DMS53 treated with DMSO at 0.1 percent for 48 hours (cell line): ENCODE measurements at regions not wholly inside any gene's neighbourhood (a gene's known extent, or its start where the extent isn't known, plus 50 kb on each side); places are given as distances from the start of the nearest gene placed in this dataset.
"Not testable (repeated sequence)": the region's sequence is repeated elsewhere in the genome, so short reads cannot be mapped to it uniquely, and the experiment has no call there.

Source experiments
- DNase-seq: peaks from one replicate; lab custom pipeline; 2025; ENCODE audit not compliant: unreplicated experiment; lab: John Stamatoyannopoulos, UW

DNA sequence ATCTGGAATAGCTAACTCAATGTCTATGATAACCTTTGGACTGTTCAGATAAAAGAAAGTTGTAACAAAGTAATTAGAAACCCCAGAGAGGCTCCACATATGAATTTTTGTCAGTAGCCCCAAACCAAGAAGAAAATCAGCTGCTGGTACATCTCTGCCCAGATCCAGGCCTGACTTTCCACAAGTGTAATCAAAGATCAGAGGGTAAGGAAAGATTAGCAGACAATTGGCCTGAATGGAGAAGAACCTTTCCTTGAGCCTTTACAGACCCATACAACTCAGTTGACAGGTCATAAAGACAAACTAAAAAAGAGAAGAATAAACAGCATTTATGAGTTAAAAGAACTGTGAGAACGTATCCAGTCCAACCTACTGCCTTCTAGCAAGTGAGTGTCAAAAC is 366.7 kb upstream of the PKN2 start:
- DNase-seq: no peak

DNA sequence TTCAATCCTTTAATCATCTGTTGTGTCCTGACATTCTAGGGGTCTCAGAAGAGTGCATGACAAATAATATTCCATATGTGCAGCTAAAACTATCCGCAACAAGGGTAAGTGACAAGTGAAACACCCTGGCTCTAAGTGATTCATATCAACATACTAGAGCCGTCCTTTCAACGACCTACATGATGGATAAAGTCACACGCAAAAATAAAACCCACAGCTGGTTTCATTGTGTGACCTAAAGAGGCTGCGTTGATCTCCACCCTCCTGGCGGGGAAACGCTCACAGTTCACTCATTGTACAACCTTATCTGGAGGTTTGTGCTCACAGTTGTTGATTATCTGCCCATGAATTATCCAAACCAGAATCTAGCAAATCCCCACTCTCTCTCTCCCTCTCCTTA is 365.3 kb upstream of the PKN2 start:
- DNase-seq: no peak

DNA sequence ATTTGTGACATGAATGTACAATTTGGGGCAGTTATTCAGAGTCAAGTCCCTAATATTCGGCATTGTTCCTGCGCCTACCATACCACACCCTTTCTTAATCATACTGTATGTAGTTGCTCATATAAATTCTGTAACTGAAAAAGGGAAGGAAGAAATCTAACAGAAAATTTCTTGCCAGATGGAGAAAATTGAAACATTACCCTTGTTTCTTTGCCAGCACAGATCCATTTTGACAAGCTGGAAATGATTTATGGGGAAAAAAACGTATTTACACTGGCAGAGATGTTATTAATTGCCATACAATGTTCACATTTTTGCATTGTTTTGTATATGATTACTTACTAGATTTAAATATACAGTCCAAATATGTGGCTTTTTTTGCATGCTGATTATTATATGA is 363.8 kb upstream of the PKN2 start:
- DNase-seq: no peak

DNA sequence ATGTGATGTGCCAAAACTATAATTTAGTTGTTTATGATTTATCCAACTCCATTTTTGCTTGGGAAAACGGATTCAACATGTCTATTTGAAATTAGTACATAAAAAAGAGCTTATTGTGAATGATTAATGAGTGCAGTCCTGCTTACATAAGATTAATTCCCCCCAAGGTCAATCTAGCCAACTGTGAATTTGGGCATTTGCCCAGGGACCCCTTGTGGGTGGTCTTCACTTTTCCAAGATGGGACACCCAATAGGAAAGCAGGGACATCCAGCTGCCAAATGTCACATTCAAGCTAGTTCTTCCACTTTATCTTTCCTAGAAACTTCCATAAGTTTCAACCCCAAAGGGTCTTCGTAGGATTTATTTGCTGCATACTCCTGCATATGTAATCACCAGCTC is 362.4 kb upstream of the PKN2 start:
- no peak for DNase-seq

DNA sequence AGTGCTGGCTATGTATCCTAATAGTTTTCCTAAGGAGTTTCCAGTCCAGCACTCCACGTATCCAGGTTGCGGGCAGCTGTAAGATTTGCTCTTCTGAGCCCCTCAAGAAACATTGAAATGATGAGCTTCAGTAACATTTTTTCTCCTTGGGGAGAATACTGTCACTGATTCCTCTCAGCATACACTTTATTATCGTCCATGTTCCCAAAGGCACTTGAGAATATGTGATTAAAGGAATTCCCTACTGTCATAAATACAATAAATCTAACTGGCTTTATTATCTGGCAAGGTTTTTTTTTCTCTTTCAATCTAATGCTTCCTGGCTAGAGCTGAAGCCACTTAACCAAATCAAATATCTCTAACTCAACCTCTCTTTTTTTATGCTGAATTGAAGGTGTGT is 359.2 kb upstream of the PKN2 start:
- no peak for DNase-seq

DNA sequence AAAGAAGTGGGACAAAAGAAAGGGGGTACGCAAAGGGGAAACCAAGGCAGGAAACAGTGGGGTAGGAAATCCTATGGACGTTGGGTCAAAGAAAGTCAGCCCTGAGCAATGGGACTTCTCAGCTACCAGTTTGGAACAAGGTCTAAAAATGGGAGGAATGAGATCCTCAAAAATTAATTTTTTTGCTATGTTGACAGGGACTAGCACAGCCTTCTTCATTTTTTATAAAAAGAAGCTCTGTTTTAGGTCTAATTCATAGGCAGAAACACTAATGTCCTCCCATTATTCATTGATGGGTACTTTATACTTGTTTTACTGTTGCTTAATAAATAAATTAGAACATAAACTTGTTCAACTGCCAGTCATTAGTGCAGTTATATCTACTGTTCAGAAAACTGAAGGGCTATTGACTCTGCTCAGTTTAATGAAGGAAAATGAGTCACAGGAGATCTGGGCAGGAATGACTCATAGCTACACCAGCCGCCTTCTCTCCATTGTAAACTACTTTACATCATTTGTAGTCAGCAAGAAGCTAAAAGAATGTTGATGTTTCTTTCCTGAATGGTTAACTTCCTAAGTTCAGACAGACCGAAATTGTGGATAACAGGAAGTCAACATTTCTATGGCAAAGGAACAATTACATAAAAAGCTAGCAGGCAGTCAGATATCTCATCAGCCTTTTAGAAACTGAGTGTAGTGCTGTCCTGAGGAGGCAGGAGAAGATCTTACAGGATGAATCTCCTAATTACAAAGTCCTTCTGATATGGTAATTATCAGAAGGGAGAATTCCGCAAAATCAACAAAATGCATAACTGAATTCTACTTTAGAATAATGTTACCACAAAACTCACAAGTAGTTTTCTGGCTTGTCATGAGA is 356.4 kb upstream of the PKN2 start:
- peak; percentile 92 for DNase-seq

DNA sequence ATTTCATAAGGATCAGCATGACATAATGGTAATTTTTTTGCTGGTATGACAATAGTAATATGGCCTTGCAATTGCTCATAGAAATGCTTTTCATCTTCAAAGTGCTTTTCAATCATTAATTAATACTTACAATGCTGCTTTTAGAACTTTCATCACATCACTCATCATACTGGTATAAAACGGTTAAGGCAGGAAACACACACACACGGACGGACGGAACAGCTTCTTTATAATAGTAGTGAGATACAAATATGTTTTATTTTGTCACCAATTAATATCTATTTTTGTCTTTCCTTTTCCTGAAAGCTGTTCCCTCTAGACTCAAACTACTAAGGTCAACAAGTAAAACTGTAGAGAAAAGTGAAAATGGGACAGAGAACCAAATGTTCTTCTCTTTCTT is 353.9 kb upstream of the PKN2 start:
- DNase-seq: no peak

DNA sequence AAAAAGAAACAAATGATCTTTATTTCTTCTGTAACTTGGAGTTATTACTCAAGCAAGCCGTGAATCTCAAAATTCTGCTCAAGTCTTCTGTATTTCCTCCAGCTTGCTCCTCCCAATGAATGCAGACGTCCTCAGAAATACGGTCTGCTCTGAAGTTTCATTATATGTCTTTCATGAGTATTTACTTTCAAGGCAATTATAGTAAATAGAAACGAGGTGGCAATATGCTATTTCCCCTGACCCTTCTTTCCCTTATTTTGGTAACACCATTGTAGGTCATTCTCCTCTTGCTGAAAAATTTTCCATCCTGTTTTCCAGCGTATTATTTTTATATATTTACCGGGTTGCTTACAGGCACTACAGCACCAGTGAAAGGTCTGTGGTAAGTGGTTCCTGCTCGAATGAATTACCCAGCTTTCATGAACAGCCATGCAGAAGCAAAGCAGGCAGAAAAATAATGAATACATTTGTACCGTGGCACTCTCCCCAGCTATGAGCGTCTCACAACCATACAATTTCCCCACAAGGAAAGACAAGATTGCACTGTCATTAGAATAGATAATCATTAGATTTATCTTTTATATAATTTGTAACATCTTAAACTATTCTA is 350.9 kb upstream of the PKN2 start:
- no peak for DNase-seq

DNA sequence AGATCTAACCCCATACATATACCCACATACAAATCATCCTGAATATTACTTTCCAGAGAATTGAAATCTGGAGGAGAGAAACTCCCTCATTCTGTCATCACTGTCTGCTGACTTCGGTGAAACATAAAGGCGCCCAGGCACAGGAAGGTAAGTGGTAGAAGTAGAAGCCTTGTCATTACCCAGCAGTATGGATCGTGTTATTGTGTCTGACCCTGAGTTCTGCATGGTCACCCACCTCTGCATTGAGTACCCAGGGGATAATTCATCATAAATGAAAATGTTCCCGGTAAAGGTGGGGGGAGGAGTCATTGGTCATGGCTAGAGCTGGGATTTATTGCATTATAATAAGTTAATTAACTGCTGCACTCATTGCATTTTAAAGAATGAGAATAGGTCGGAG is 342.6 kb upstream of the PKN2 start:
- no peak for DNase-seq

DNA sequence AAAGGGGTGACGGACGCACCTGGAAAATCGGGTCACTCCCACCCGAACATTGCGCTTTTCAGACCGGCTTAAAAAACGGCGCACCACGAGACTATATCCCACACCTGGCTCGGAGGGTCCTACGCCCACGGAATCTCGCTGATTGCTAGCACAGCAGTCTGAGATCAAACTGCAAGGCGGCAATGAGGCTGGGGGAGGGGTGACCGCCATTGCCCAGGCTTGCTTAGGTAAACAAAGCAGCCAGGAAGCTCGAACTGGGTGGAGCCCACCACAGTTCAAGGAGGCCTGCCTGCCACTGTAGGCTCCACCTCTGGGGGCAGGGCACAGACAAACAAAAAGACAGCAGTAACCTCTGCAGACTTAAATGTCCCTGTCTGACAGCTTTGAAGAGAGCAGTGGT is 342.0 kb upstream of the PKN2 start:
- not testable (repeated sequence) for DNase-seq

DNA sequence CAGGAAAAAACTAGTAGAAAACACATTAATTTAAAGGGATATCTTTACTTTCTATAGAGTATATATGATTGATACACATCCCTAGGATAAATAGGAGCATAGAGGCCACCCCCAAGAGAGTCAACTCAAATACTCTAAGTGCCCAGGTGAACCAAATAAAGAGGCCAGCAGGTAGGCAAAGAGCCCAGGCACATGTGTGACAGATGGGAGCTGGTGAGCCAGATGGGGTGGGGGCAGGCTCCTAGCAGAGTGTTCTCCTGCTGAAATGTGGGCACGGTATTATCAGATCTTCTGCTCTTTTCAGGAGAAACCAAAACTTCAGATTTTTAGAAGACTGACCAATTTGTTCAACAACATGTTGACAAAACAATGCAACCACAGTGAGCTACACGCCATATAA is 333.4 kb upstream of the PKN2 start:
- no peak for DNase-seq

DNA sequence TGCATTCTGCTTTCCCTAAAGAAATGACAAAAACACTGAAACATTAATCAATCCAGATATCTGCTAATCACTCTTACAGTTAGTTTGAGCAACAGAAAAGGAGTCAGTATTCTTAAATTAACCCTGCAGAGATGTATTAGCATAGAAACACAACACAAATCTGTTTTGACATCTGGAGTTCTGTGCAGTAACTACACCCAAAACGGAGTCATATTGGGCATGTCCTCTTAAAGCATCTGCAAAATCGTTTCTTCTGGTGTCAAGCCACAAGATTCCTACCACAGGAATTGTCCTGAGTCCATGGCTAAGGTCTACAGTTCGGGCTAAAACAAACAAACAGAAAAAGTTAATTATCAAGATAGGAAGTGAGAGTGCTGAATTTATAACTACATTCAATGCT is 332.1 kb upstream of the PKN2 start:
- no peak for DNase-seq

DNA sequence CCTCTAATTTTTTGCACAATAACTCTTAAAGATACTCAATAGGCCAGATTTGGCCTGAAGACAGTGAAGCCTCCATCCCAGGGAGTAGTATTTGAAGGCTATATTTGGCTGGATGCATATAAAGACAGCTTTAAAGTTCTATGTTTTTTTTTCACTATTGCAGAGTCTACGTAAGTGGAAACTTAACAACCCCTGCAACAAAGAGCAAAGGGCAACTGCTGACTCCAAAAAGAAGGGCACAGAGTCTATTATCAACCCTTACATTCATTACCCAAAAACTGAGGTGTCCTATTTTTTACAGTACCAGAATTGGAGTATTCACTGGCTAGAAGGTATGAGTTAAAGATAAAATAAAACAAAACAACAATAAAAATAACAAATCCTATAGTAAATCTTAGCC is 329.8 kb upstream of the PKN2 start:
- no peak for DNase-seq

DNA sequence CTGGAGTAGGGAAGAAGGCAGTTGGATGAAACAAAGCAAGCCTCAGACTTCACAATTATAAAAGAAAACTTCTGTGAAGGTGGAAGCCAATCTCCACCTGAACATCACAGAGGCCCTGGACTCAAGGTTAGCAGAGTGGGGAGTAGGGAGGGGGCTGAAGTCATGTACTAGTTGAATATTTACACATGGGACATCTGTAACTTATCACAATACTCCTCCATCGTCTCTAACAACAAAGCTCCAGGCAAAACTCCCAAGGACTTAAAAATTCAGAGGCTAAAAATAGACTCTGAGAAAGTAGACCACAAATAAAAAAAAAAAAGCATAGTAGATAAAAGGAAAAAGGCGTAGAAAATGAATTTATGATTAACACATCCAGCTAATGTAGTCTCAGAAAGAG is 326.3 kb upstream of the PKN2 start:
- no peak for DNase-seq

DNA sequence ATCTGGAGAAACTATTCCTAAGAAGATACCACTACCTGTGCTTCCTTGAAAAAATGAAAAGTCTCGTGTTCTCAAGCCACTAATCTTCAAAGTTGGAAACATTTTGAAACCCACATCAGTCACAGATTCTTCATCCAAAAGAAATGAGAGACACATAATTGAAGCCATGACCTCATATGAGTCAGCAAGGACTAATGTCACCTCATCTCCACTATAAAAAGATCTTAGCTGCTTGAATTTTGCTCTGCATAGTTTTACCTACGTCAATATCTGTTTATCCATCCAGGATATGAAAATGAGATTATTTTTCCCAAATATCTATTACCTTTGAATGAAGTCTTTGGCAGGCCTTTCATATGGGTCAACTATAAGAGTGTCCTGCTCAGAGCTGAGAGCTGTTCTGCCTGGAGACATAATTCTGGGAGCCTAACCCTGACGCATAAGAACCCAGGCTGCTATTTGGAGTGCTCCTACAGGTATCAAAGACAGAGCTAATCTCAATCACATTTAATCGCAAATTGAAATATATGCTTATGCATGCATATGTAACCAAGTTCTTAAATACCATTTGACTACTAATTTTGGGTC is 312.5 kb upstream of the PKN2 start:
- DNase-seq: no peak

DNA sequence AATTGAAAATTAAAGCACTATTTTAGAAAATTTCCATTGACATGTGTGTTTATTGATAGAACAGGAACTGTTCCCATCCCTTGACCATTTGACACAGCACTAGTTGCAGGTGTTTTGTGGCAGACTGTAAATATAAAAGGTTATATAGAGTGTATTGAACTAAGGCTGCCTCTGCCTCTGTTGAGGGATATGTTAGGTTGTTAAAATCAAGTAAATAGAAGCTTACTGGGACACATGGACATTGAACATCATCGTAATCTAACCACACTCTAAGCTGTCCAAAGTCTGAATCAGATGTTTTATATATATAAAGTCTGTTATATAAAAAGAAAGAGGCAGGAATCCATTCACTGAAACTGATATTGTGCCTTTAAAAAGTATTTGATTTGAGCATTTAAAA is 308.1 kb upstream of the PKN2 start:
- DNase-seq: no peak

DNA sequence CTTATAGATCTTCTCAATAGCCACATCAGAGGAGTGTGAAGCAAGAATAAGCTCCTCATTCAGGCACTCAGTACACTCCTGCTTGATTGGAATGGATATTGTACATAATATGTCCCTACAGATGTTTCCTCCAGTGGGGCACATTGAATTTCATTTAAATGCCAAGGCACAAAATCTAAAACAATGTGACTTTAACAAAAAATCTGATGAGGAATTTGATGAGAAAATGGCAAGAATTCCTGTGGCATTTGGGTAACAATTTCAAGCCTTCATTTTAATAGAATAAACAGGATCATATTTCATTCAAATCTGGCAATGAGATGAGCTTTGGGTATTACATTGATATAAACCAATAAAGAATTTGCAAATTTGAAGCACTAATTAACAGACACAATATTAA is 307.7 kb upstream of the PKN2 start:
- DNase-seq: no peak

DNA sequence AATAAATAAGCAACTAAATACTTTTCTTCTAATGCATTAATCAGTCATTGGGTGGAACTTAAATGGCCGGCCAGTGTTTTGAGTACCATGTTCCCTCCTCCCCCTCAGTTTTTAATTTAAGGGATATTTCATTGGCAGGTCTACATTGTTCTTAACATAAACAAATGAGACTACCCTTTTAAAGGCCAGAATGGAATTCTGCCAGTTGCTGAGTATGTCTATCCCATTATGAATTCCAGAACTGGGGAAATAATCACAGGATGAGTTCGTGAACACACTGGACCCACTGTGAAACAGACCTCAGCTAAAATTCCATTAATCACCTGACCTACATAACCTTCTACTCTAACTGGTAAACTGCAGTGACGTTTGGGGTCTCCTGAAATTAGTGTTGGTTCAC is 305.5 kb upstream of the PKN2 start:
- no peak for DNase-seq

DNA sequence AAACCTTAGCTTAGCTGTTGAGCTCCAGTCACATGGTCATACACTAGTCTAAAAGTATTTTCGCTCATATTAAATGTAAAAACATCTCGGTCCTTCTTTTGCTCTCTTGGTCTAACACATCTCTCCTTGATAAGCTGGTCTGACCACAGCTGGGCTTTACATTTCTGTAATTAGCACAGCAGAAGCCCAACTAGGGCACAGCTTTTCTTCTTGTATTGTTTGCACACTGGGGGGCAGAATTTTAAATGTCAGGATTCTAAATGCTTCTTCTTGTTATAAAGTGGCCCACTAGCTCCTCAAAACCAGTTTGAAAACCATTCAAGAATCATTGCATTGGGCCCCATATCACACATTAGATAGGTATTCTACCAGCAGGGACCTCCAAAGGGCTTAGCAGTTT is 289.1 kb upstream of the PKN2 start:
- no peak for DNase-seq

DNA sequence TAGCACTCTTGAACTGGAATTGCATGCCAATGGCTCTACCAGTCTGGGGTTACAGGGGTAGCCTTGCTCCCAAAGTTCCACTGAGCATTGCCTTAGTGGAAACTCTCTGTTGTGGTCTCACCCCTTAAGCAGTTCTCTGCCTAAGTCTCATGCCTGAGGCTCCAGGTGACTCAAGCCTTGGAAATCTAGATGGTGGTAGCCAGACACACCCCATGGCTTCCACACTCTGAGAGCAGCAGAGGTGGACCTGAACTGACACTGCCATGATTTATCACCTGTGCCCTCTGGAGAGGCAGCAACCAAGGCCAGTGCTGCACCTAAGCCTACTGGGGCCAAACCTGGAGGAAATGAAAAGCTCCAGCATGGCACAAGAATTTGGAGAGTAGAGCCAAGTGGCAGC is 285.7 kb upstream of the PKN2 start:
- DNase-seq: no peak

DNA sequence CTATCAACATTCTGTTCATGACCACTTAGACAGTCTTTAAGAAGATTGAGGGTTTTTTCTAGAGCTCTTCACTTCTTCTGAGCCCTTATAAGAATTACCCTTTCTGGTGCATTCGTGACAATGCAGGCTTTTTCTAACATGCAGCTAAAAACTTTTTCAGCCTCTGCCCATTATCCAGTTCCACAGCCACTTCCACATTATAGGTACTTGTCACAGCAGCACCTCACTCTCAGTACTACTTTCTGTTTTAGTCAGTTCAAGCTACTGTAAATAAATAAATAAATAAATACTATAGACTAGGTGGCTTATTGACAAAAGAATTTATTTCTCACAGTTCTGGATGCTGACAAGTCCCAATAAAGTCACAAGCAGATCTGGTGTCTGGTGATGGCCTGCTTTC is 284.4 kb upstream of the PKN2 start:
- DNase-seq: no peak

DNA sequence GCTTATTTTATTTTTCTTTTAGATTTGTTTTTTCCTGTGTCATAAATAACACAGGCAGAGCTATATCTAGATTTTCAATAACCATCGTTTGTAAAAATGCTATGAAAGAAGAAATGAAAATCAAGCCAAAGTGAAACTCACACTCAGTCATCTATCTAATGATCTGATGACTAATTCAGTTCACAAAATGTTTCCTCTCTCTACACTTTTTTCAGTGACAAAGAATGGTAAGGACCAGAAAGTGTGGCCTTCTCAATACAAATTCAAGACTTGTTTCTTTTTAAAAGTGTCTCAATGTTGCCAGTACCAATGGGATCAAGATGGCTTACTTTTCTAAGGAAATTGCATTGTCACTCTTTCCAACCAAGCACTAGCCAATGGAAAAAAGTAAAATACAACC is 282.8 kb upstream of the PKN2 start:
- peak; percentile 41 for DNase-seq

DNA sequence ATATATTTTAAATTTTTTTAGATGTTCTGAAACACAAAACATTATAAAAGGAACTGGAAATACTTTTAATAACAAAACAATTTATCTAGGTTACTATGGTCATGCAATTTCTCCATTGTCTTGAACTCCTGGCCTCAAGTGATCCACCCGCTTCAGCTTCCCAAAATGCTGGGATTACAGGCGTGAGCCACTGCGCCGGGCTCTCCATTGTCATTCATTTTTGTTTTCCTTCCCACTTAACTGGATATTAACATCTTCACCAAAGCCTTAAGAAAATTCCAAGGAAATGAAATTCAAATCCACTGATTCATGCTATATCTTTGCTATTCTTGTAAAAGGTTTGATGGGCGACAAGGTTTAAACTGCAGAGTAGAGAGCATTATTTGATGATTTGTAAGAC is 279.5 kb upstream of the PKN2 start:
- no peak for DNase-seq
